Mesothelial cell of epicardium (in vitro differentiated cells): ENCODE measurements at regions not wholly inside any gene's neighbourhood (a gene's known extent, or its start where the extent isn't known, plus 50 kb on each side); places are given as distances from the start of the nearest gene placed in this dataset.

Source experiments
- DNase-seq, 2 experiments: peaks; one replicate each; pipeline ENCODE4 v3.0.0; 2021; ENCODE audit warnings: low spot score in 2 of 2; ENCODE audit not compliant: unreplicated experiment in 2 of 2
- H3K27ac Mint-ChIP-seq: 2 replicates; pipeline ENCODE4 v1.8.0; 2021; ENCODE audit warnings: mixed read lengths
- H3K27me3 Mint-ChIP-seq: 2 replicates; pipeline ENCODE4 v1.8.0; 2021; ENCODE audit warnings: low read depth, mixed read lengths
- H3K36me3 Mint-ChIP-seq: 2 replicates; pipeline ENCODE4 v1.8.0; 2021; ENCODE audit warnings: mixed read lengths
- H3K4me1 Mint-ChIP-seq: 2 replicates; pipeline ENCODE4 v1.8.0; 2021; ENCODE audit warnings: mixed read lengths
- H3K4me3 Mint-ChIP-seq: 2 replicates; pipeline ENCODE4 v1.8.0; 2021; ENCODE audit warnings: mild to moderate bottlenecking, moderate library complexity, mixed read lengths
- H3K9me3 Mint-ChIP-seq: 2 replicates; pipeline ENCODE4 v1.8.0; 2021; ENCODE audit warnings: mixed read lengths
- CTCF ChIP-seq: fragments of 200-600 bp; sonication (generic); IDR thresholded peaks from one replicate; pipeline ENCODE4 v1.5.0; 2021; ENCODE audit warnings: antibody characterized with exemption; ENCODE audit not compliant: unreplicated experiment

- no peak overlapping the region for H3K27ac Mint-ChIP-seq
- TF ChIP-seq CTCF, result no peak
- H3K27me3 Mint-ChIP-seq, result peaks cover 1% of the 10 kb centered on the region
- H3K36me3 Mint-ChIP-seq, result no peaks in the 10 kb centered on the region
- H3K4me3 Mint-ChIP-seq, result no peak overlapping the region
- H3K9me3 Mint-ChIP-seq, result no peaks in the 10 kb centered on the region
- peaks cover 4% of the 10 kb centered on the region for H3K4me1 Mint-ChIP-seq
- no peak for DNase-seq
These were observed 492.2 kb upstream of the GCFC2 start for GRCh38 chr2:76202866-76203265.

- peak; percentile 97 for TF ChIP-seq CTCF
- peaks cover 2% of the 10 kb centered on the region for H3K27me3 Mint-ChIP-seq
- no peaks in the 10 kb centered on the region for H3K9me3 Mint-ChIP-seq
- DNase-seq, result peak; percentile 33 to 76
- H3K4me3 Mint-ChIP-seq, result no peak overlapping the region
- H3K27ac Mint-ChIP-seq, result no peak overlapping the region
- no peaks in the 10 kb centered on the region for H3K36me3 Mint-ChIP-seq
- H3K4me1 Mint-ChIP-seq, result peaks cover 6% of the 10 kb centered on the region
These were observed 487.2 kb upstream of the GCFC2 start for GRCh38 chr2:76197842-76198448.

- no peak overlapping the region for H3K4me3 Mint-ChIP-seq
- H3K9me3 Mint-ChIP-seq, result no peaks in the 10 kb centered on the region
- no peaks in the 10 kb centered on the region for H3K36me3 Mint-ChIP-seq
- no peak overlapping the region for H3K27ac Mint-ChIP-seq
- peaks cover 2% of the 10 kb centered on the region for H3K27me3 Mint-ChIP-seq
- DNase-seq, result no peak
- H3K4me1 Mint-ChIP-seq, result peaks cover 10% of the 10 kb centered on the region
- no peak for TF ChIP-seq CTCF
These were observed 486.7 kb upstream of the GCFC2 start for GRCh38 chr2:76197428-76197827.

- Mint-ChIP-seq H3K27ac (no peak overlapping the region), H3K36me3 (no peaks in the 10 kb centered on the region), H3K4me1 (peaks cover 7% of the 10 kb centered on the region), H3K4me3 (no peak overlapping the region), H3K27me3 (peaks cover 2% of the 10 kb centered on the region), H3K9me3 (no peaks in the 10 kb centered on the region)
- TF ChIP-seq CTCF, result no peak
- no peak for DNase-seq
These were observed 483.5 kb upstream of the GCFC2 start for GRCh38 chr2:76194031-76194775.

GRCh38 chr2:76193089-76193488 lies 482.4 kb upstream of the GCFC2 start:
- H3K4me3 Mint-ChIP-seq, result no peak overlapping the region
- H3K27me3 Mint-ChIP-seq, result peaks cover 2% of the 10 kb centered on the region
- H3K27ac Mint-ChIP-seq, result no peak overlapping the region
- DNase-seq, result no peak
- no peaks in the 10 kb centered on the region for H3K36me3 Mint-ChIP-seq
- H3K4me1 Mint-ChIP-seq, result peaks cover 7% of the 10 kb centered on the region
- no peak for TF ChIP-seq CTCF
- H3K9me3 Mint-ChIP-seq, result no peaks in the 10 kb centered on the region
